ENCODE measurements at regions not wholly inside any gene's neighbourhood (a gene's known extent, or its start where the extent isn't known, plus 50 kb on each side); places are given as distances from the start of the nearest gene placed in this dataset.
"Not testable (repeated sequence)": the region's sequence is repeated elsewhere in the genome, so short reads cannot be mapped to it uniquely, and the experiment has no call there.

GRCh38 chr5:167415779-167416746 lies 875.4 kb upstream of the WWC1 start:
- Histone ChIP-seq H3K4me3 (no peak overlapping the region), H3K9me3 (no peaks in the 10 kb centered on the region), H3K27ac (no peak overlapping the region), H3K36me3 (no peaks in the 10 kb centered on the region), H3K27me3 (peaks cover 38% of the 10 kb centered on the region), H3K4me1 (peaks cover 0 to 11% (median 3%) of the 10 kb centered on the region in 4 donors)
- in situ Hi-C loops (cut with MboI; ENCODE audit: low pct_ligation_motif_present in 1 of 4, low pct_unique_long_range_greater_than_20kb in 1 of 4, low sequenced_read_pairs in 3 of 4) (no loop called here), intact Hi-C loops (cut with DNase I; ENCODE audit: low total_unique reads) (no loop called here)
- no peak for TF ChIP-seq POLR2AphosphoS5 (IDR thresholded peaks at IDR 0.05)
- TF ChIP-seq EP300 (IDR thresholded peaks at IDR 0.05; ENCODE audit: low read depth) = no peak
- no peak for TF ChIP-seq POLR2A (IDR thresholded peaks at IDR 0.05)
- 36% methylated on average over 10 of the region's 10 CpGs for WGBS, 2 donors (ENCODE audit: low coverage in 1 of 2)
- no peak for DNase-seq

GRCh38 chr5:167417662-167418061 lies 873.8 kb upstream of the WWC1 start:
- intact Hi-C loops (cut with DNase I; ENCODE audit: low total_unique reads) (no loop called here), in situ Hi-C loops (cut with MboI; ENCODE audit: low pct_ligation_motif_present in 1 of 4, low pct_unique_long_range_greater_than_20kb in 1 of 4, low sequenced_read_pairs in 3 of 4) (no loop called here)
- 46 to 88% methylated on average over 2 to 4 of the region's 4 CpGs for WGBS, 2 donors (ENCODE audit: low coverage in 1 of 2)
- no peak for DNase-seq
- no peaks in the 10 kb centered on the region for H3K9me3 ChIP-seq
- H3K4me3 ChIP-seq = no peak overlapping the region
- peaks cover 0 to 11% (median 3%) of the 10 kb centered on the region in 4 donors for H3K4me1 ChIP-seq
- no peak overlapping the region for H3K27ac ChIP-seq
- TF ChIP-seq POLR2AphosphoS5 (IDR thresholded peaks at IDR 0.05) (no peak), EP300 (IDR thresholded peaks at IDR 0.05; ENCODE audit: low read depth) (no peak), POLR2A (IDR thresholded peaks at IDR 0.05) (no peak), CTCF (IDR thresholded peaks at IDR 0.05) (no peak)
- H3K27me3 ChIP-seq = peaks cover 43% of the 10 kb centered on the region
- no peaks in the 10 kb centered on the region for H3K36me3 ChIP-seq

- H3K9me3 ChIP-seq = no peaks in the 10 kb centered on the region
- no peaks in the 10 kb centered on the region for H3K36me3 ChIP-seq
- TF ChIP-seq EP300 (IDR thresholded peaks at IDR 0.05; ENCODE audit: low read depth) (no peak), CTCF (IDR thresholded peaks at IDR 0.05) (no peak), POLR2AphosphoS5 (IDR thresholded peaks at IDR 0.05) (no peak), POLR2A (IDR thresholded peaks at IDR 0.05) (no peak)
- 42 to 54% methylated on average over 3 of the region's 3 CpGs for WGBS, 2 donors (ENCODE audit: low coverage in 1 of 2)
- DNase-seq = no peak
- H3K27me3 ChIP-seq = peaks cover 10% of the 10 kb centered on the region
- H3K27ac ChIP-seq = no peak overlapping the region
- H3K4me3 ChIP-seq = no peak overlapping the region
- intact Hi-C loops (cut with DNase I; ENCODE audit: low total_unique reads) = no loop called here
- in situ Hi-C loops (cut with MboI; ENCODE audit: low pct_ligation_motif_present in 1 of 4, low pct_unique_long_range_greater_than_20kb in 1 of 4, low sequenced_read_pairs in 3 of 4) = no loop called here
- H3K4me1 ChIP-seq = no peaks in the 10 kb centered on the region
These were observed 866.3 kb upstream of the WWC1 start for GRCh38 chr5:167425161-167425560.

- WGBS, 2 donors (ENCODE audit: low coverage in 1 of 2) = 66 to 88% methylated on average over 3 of the region's 3 CpGs
- intact Hi-C loops (cut with DNase I; ENCODE audit: low total_unique reads) = no loop called here
These were observed 864.9 kb upstream of the WWC1 start for GRCh38 chr5:167426501-167426900.

GRCh38 chr5:167427641-167428040 lies 863.8 kb upstream of the WWC1 start:
- H3K36me3 ChIP-seq; in situ Hi-C loops (cut with MboI; ENCODE audit: low pct_ligation_motif_present in 1 of 4, low pct_unique_long_range_greater_than_20kb in 1 of 4, low sequenced_read_pairs in 3 of 4); DNase-seq; H3K27me3 ChIP-seq; H3K9me3 ChIP-seq; H3K27ac ChIP-seq; H3K4me3 ChIP-seq; H3K4me1 ChIP-seq; intact Hi-C loops (cut with DNase I; ENCODE audit: low total_unique reads): not testable (repeated sequence)
- WGBS, 2 donors (ENCODE audit: low coverage in 1 of 2) = 88 to 94% methylated on average over 10 of the region's 10 CpGs

More at GRCh38 chr5:167426501-167426900, 864.9 kb upstream of the WWC1 start:
- Histone ChIP-seq H3K4me1 (no peaks in the 10 kb centered on the region), H3K27ac (no peak overlapping the region), H3K27me3 (peaks cover 2% of the 10 kb centered on the region), H3K9me3 (no peaks in the 10 kb centered on the region), H3K4me3 (no peak overlapping the region), H3K36me3 (no peaks in the 10 kb centered on the region)
- TF ChIP-seq POLR2A (IDR thresholded peaks at IDR 0.05) (no peak), EP300 (IDR thresholded peaks at IDR 0.05; ENCODE audit: low read depth) (no peak), POLR2AphosphoS5 (IDR thresholded peaks at IDR 0.05) (no peak), CTCF (IDR thresholded peaks at IDR 0.05) (no peak)
- no peak for DNase-seq
- in situ Hi-C loops (cut with MboI; ENCODE audit: low pct_ligation_motif_present in 1 of 4, low pct_unique_long_range_greater_than_20kb in 1 of 4, low sequenced_read_pairs in 3 of 4) = no loop called here

All from transverse colon (tissue), 4 donors.